ENCODE measurements at regions not wholly inside any gene's neighbourhood (a gene's known extent, or its start where the extent isn't known, plus 50 kb on each side); places are given as distances from the start of the nearest gene placed in this dataset.

GRCh38 chr12:92041742-92042141, 103.9 kb downstream of the BTG1 start:
- no peak overlapping the region for H3K9ac ChIP-seq (ENCODE audit: low read length)
- no peaks in the 10 kb centered on the region for H3K27me3 Mint-ChIP-seq (ENCODE audit: low read depth, unreplicated experiment)
- peak overlapping the region; percentile 28 for H3K27ac Mint-ChIP-seq (ENCODE audit: unreplicated experiment)
- no peaks in the 10 kb centered on the region for H3K9me3 Mint-ChIP-seq (ENCODE audit: unreplicated experiment)
- H3K4me1 Mint-ChIP-seq (ENCODE audit: low read depth, unreplicated experiment), result peaks cover 9% of the 10 kb centered on the region
- H3K4me3 ChIP-seq (ENCODE audit: insufficient read depth, low read depth, low read length), result no peak overlapping the region
- H3K4me3 Mint-ChIP-seq (ENCODE audit: unreplicated experiment), result no peak overlapping the region
- H3K36me3 ChIP-seq (ENCODE audit: insufficient read depth, low read length), result no peaks in the 10 kb centered on the region
- peaks cover 9% of the 10 kb centered on the region for H3K4me1 ChIP-seq (ENCODE audit: insufficient read depth, low read length)
- H2AFZ ChIP-seq (ENCODE audit: low read depth, low read length), result no peak overlapping the region
- FAIRE-seq (no peak), DNase-seq (ENCODE audit: low read depth) (no peak)
- no peaks in the 10 kb centered on the region for H3K36me3 Mint-ChIP-seq (ENCODE audit: low read depth, unreplicated experiment)
- no peak for TF ChIP-seq CTCF (IDR thresholded peaks at IDR 0.05; ENCODE audit: insufficient read depth, low read depth, low read length)
- TF ChIP-seq EZH2 (IDR thresholded peaks at IDR 0.05; ENCODE audit: insufficient read depth, low read length), result no peak
- no peaks in the 10 kb centered on the region for H4K20me1 ChIP-seq (ENCODE audit: insufficient read depth, low read length)
- H3K27me3 ChIP-seq (ENCODE audit: insufficient read depth, low read length), result no peaks in the 10 kb centered on the region
- no peak overlapping the region for H3K27ac ChIP-seq (ENCODE audit: low read depth, low read length)
- no peaks in the 10 kb centered on the region for H3K9me3 ChIP-seq (ENCODE audit: insufficient read depth, low read depth, low read length)
- no peaks in the 10 kb centered on the region for H3K79me2 ChIP-seq (ENCODE audit: insufficient read depth, low read length)
- no peak overlapping the region for H3K4me2 ChIP-seq (ENCODE audit: low read length)

DNA sequence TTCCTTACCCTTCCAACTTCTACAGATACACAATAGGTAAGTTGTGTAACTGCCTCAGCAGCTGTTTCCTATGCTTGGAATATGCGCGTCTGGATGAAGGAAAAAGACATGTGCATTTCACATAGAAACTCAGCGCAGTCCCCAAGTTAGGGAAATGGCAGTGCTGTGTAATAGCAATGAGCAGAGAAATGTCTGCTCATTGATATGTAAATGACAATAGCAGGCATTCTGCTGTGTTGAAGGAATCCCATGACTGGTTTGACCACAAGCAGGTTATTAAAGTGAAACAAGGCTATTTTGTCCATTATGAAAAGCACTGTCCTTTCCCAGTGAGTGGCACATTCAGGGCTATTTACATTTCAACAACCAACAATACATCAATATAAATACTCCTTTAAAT, 106.6 kb downstream of the BTG1 start:
- Histone ChIP-seq H2AFZ (ENCODE audit: low read depth, low read length) (no peak overlapping the region), H3K79me2 (ENCODE audit: insufficient read depth, low read length) (no peaks in the 10 kb centered on the region), H3K9ac (ENCODE audit: low read length) (no peak overlapping the region), H3K36me3 (ENCODE audit: insufficient read depth, low read length) (no peaks in the 10 kb centered on the region), H3K4me2 (ENCODE audit: low read length) (no peak overlapping the region), H3K4me1 (ENCODE audit: insufficient read depth, low read length) (peaks cover 19% of the 10 kb centered on the region), H3K4me3 (ENCODE audit: insufficient read depth, low read depth, low read length) (no peak overlapping the region), H4K20me1 (ENCODE audit: insufficient read depth, low read length) (no peaks in the 10 kb centered on the region), H3K9me3 (ENCODE audit: insufficient read depth, low read depth, low read length) (no peaks in the 10 kb centered on the region), H3K27ac (ENCODE audit: low read depth, low read length) (no peak overlapping the region), H3K27me3 (ENCODE audit: insufficient read depth, low read length) (no peaks in the 10 kb centered on the region)
- FAIRE-seq, result no peak
- no peak for TF ChIP-seq CTCF (IDR thresholded peaks at IDR 0.05; ENCODE audit: insufficient read depth, low read depth, low read length)
- no peak for TF ChIP-seq EZH2 (IDR thresholded peaks at IDR 0.05; ENCODE audit: insufficient read depth, low read length)
- Mint-ChIP-seq H3K27me3 (ENCODE audit: low read depth, unreplicated experiment) (no peaks in the 10 kb centered on the region), H3K27ac (ENCODE audit: unreplicated experiment) (no peak overlapping the region), H3K4me1 (ENCODE audit: low read depth, unreplicated experiment) (peaks cover 18% of the 10 kb centered on the region), H3K4me3 (ENCODE audit: unreplicated experiment) (no peak overlapping the region), H3K9me3 (ENCODE audit: unreplicated experiment) (no peaks in the 10 kb centered on the region), H3K36me3 (ENCODE audit: low read depth, unreplicated experiment) (no peaks in the 10 kb centered on the region)
- DNase-seq (ENCODE audit: low read depth), result no peak

DNA sequence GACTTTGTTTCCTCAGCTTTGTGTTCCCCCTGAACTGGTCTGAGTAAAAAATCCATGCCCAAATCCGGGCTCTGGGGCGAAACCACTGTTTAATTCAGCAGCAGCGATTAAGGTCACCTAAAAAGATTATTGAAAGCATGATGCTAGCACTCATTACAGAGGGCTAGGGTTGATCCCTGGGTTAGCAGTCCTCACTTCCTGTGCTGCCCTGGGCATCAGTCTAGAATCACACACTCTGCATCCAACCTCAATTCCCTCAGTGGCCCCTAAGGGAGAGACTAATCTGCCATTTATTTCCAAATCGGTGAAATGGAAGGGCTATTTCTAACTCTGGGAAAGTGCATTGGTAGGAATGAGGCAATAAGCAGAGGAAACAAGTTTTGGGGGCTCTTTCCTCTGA, 107.2 kb downstream of the BTG1 start:
- no peak for DNase-seq (ENCODE audit: low read depth)
- Mint-ChIP-seq H3K9me3 (ENCODE audit: unreplicated experiment) (peaks cover 2% of the 10 kb centered on the region), H3K4me1 (ENCODE audit: low read depth, unreplicated experiment) (peaks cover 18% of the 10 kb centered on the region), H3K36me3 (ENCODE audit: low read depth, unreplicated experiment) (no peaks in the 10 kb centered on the region), H3K27me3 (ENCODE audit: low read depth, unreplicated experiment) (no peaks in the 10 kb centered on the region), H3K4me3 (ENCODE audit: unreplicated experiment) (no peak overlapping the region), H3K27ac (ENCODE audit: unreplicated experiment) (no peak overlapping the region)
- Histone ChIP-seq H3K4me1 (ENCODE audit: insufficient read depth, low read length) (peaks cover 19% of the 10 kb centered on the region), H3K27me3 (ENCODE audit: insufficient read depth, low read length) (no peaks in the 10 kb centered on the region), H3K9ac (ENCODE audit: low read length) (no peak overlapping the region), H3K9me3 (ENCODE audit: insufficient read depth, low read depth, low read length) (no peaks in the 10 kb centered on the region), H3K4me2 (ENCODE audit: low read length) (no peak overlapping the region), H3K79me2 (ENCODE audit: insufficient read depth, low read length) (no peaks in the 10 kb centered on the region), H4K20me1 (ENCODE audit: insufficient read depth, low read length) (no peaks in the 10 kb centered on the region), H2AFZ (ENCODE audit: low read depth, low read length) (no peak overlapping the region), H3K27ac (ENCODE audit: low read depth, low read length) (no peak overlapping the region), H3K4me3 (ENCODE audit: insufficient read depth, low read depth, low read length) (no peak overlapping the region), H3K36me3 (ENCODE audit: insufficient read depth, low read length) (no peaks in the 10 kb centered on the region)
- no peak for TF ChIP-seq EZH2 (IDR thresholded peaks at IDR 0.05; ENCODE audit: insufficient read depth, low read length)
- TF ChIP-seq CTCF (IDR thresholded peaks at IDR 0.05; ENCODE audit: insufficient read depth, low read depth, low read length), result no peak
- FAIRE-seq, result no peak
